ENCODE measurements at regions not wholly inside any gene's neighbourhood (a gene's known extent, or its start where the extent isn't known, plus 50 kb on each side); places are given as distances from the start of the nearest gene placed in this dataset.

DNA sequence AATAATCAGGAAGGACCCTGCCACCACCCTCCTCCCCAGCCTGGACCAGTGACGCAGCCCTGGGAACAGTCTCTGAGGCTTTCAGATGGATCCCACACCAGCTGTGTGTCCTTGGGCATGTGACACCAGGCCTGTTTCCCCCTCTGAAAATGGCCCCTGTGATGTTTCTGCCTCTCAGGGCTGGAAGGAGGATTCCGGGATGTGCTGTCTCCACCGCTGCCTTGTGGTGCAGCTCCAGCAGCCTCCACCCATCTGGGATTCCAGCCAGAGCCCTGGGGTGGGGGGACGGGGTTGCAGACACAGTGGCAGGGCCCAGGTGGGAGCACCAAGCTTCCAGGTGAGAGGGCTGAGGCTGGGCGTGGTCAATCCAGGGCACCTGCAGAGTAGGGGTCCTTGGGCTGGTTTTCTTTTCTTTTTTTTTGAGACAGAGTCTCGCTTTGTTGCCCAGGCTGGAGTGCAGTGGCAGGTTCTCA lies 179.7 kb upstream of the IER5L start:
- TF ChIP-seq EZH2phosphoT487 (IDR thresholded peaks at IDR 0.05; ENCODE audit: insufficient read depth, low read depth) (no peak), EZH2 (IDR thresholded peaks at IDR 0.05; ENCODE audit: insufficient read depth, poor library complexity, severe bottlenecking) (no peak)

All from GM23248 (cell line).